ENCODE measurements at regions not wholly inside any gene's neighbourhood (a gene's known extent, or its start where the extent isn't known, plus 50 kb on each side); places are given as distances from the start of the nearest gene placed in this dataset.

- no peak for DNase-seq (ENCODE audit: low read depth)
These were observed 91.0 kb upstream of the GPR26 start for GRCh38 chr10:123575105-123575504.

DNA sequence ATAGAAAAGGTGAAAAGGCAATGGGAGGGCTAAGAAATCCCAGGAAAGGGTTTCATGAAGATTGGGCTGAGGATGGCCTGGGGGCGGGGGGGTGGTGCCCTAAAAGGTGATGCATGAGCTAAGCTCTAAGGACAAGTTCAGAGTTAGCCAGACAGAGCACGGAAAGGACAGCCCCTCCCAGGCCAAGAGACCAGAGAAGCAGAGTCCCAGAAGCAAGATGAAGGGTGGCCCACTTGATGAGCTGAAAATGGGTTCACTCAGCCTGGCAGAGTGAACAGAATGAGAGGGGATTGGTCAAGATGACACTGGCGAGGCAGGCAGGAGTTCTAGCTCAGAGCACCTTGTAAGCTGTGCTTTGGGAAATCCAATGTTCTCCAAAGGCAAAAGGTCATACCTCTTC, 89.4 kb upstream of the GPR26 start:
- DNase-seq (ENCODE audit: low read depth): no peak

- no peak for DNase-seq (ENCODE audit: low read depth)
These were observed 88.2 kb upstream of the GPR26 start for GRCh38 chr10:123577921-123578461.

- no peak for DNase-seq (ENCODE audit: low read depth)
These were observed 87.4 kb upstream of the GPR26 start for GRCh38 chr10:123578721-123579120.

DNA sequence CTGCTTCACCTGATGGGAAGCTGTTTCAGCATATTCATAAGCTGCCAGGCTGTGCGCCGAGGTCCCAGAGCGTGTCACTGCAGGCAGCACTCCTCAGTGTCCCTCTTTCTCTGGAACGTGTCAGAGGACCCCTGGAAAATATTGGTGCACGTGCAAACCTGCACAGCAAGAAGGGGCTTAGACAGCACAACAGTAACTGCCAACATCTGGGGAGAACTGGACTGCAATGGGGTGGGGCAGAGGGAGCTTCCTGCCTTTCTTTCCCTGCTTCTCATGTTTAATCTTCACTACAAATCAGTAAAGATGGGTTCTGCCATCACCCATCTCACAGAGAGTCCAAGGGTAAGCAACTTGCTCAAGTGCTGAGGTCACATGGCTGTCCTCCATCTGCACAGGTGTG, 86.5 kb upstream of the GPR26 start:
- DNase-seq (ENCODE audit: low read depth): no peak

DNA sequence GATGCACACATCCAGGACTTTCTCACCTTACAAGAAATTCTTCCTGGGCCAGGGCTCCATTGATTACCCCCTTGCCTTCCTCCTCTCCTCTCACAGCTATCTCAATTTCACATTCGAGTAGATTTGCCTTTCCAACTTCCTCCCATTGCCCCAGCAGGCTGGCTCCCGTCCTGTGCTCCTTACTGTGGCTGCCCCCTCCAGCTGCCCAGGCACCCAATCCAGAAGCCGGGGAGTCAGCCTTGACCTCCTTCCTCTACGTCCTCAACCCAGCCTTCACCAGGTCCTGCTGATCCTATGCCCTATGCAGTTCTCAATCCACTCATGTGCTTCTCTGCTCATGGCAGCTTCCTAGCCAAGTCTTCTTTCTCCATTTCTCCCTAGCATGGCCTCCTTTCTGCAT, 85.7 kb upstream of the GPR26 start:
- DNase-seq (ENCODE audit: low read depth): no peak

DNA sequence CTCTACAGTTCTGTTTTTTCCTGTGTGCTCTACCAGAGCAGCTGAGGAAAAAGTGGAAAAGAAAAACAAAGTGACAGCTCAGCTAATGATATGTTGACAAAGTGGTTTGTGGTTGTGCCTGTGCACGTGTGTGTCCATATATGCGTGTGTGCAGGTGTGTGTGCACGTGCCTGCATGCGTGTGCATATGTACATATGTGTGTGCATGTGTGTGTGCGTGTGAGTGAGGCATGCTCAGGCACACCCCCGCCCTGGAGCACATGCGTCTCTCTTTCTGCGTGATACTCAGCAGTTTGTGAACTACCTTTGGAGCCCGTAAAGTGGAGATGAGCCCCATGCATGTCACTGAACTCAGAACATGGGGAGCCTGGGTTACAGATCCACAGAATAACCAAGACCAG, 84.5 kb upstream of the GPR26 start:
- DNase-seq (ENCODE audit: low read depth): no peak

DNA sequence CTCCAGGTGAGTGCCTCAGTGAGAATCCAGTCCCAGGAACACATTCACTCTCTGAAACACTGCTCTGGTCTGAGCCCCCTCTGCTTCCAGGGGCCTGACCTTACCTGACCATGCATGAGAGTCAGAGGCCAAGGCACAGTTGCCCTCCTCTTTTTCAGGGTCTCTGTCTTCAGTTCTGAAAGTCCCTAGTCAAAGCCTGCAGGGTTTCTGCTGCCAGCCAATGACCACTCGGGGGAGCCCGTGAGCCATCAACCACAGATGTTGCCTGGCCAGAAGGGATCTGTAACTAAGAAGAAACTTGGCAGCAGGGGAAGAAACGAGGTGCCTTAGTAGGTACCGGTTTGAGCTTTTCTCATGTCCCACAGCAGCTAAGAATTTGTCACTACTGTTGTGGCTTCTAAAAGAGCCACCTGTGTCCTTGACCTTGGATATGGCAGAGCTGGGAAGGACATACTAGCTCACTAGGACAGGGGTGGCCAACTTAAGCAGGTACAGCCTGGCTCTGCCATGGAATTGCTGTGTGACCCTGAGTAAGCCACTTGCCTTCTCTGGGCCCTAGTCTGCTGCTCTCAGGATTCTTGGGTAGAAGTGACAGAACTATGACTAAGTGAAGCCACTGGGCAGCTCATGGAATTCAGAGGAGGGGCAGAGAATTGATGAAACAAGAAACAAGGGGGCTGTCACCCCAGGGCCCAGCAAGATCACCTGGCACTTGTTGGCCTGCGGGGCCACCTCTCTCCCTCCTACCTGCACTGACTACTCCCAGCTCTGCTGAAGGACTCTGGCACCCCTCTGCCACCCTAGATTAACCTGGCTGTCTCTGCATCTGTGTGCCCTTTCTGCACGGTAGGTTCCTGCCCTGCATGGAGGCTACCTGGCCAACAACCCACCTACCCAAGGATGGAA, 83.8 kb upstream of the GPR26 start:
- DNase-seq (ENCODE audit: low read depth): peak; percentile 71

DNA sequence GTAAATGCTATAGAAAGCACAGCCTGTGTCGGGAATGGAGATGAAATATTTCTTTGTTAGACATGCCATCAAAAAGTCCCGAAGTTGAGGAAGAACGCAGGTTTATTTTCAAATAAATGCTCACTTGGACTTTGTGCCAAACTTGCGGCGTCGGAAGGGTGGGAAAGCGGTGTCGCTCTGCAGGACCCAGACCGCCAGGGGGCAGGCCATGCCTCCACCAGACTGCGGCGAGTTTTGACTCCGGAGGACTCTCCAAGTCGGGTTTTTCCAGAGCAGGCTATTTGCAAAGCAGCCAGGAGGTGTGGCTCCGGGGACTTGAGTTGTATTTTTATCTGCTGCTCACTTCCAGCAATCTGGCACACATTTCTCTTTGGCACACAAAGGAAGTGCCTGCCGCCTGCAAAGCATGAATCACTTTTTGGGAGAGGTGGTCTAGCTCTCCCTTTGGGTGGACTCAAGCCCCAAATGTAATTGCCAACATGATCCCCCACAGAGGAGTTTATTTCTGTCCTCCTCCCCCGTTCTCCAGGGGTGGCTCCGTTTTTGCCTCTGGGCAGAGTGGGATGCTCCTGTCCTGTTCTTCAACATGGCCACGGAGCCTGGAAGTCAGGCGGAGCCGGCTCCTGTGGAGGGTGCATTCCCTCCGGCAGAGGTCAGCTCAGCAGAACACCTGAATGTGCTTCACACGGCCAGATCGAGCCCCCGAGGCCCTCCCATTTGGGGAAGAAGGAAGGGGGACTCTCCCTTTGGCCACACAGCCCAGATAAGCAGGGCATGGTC, 82.3 kb upstream of the GPR26 start:
- peak; percentile 81 for DNase-seq (ENCODE audit: low read depth)

DNA sequence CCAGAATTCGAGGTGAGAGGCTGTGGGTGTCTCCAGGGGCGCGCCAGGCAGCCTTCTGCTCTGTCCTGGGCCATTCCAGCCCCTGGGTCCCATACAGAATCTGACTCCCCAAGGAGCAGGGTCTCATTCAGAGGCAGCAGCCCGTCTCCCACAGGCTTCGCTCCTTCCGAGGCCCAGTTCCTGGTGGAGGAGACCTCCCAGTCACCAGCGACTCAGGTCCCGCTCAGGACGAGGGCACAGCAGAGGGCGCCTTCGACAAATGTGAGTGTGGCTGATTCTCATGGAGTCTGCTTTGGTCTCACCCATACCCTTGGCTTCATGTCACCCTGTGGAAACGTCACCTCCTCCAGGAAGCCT, 81.8 kb upstream of the GPR26 start:
- no peak for DNase-seq (ENCODE audit: low read depth)

GRCh38 chr10:123585477-123586445, 80.4 kb upstream of the GPR26 start:
- DNase-seq (ENCODE audit: low read depth): no peak

DNA sequence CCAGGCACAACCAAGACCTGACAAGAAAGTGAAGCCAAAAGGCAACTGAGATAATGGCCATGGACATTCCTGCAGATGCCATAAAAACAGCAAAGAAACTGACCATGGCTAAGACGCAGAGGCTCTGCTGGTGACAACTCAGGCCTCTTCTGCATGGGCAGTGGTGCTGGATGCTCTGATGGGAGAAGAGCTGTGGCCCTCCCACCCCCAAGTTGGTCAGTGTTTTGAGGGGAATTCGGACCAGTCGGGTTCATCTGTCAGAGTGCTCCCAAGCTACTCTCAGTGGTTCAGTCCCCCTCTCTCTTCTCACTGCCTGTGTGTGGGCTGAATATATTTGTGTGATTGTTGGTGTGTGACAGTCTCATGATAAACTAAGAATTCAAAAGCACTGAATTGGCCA, 79.0 kb upstream of the GPR26 start:
- DNase-seq (ENCODE audit: low read depth): no peak

DNA sequence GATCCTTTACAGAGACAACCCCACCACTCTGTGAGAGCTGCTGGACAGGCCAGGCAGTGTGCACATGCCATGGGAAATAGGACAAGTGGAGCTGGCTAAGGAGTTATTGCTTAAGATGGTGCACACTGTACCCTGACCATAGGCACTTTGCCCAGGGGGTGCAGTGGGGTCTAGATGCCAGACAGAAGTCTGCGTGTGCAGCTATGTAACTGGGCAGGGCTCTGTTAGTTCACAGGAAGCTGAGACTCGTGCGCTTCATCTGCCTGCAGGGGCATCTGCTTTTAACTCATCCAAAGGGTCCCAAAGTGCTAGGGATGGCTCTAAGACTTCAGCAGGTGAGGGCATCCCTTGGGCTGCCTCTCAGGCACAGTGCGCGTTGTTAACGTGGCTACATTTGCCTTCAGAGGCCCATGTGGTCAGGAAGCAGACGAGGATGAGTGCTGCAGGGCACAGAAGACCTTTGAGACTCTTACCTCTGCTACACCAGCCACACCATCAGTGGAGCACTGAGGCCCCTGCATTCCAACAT, 77.7 kb upstream of the GPR26 start:
- DNase-seq (ENCODE audit: low read depth): no peak

- DNase-seq (ENCODE audit: low read depth): no peak
These were observed 70.5 kb upstream of the GPR26 start for GRCh38 chr10:123595661-123596060.

DNA sequence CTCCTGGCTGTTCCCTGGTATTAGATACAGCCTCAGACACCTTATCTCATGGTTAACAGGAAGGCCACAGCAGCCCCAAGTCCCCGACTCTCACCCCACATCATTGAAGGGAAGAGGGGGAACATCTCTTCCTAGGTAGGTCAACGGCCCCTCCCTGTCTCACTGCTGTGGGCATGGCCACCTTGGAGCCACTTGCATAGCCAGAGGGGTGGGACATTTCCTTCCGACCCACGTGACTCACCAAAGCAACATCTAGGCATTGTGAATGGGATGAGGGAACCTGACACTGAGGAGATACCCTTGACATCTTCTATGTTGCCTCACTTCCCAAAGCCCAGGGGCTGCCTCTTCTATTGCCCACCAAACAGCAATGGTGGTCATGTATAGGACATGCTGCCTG, 68.5 kb upstream of the GPR26 start:
- DNase-seq (ENCODE audit: low read depth): no peak

- DNase-seq (ENCODE audit: low read depth): no peak
These were observed 66.7 kb upstream of the GPR26 start for GRCh38 chr10:123599366-123599849.

- DNase-seq (ENCODE audit: low read depth): no peak
These were observed 66.0 kb upstream of the GPR26 start for GRCh38 chr10:123600177-123600576.

DNA sequence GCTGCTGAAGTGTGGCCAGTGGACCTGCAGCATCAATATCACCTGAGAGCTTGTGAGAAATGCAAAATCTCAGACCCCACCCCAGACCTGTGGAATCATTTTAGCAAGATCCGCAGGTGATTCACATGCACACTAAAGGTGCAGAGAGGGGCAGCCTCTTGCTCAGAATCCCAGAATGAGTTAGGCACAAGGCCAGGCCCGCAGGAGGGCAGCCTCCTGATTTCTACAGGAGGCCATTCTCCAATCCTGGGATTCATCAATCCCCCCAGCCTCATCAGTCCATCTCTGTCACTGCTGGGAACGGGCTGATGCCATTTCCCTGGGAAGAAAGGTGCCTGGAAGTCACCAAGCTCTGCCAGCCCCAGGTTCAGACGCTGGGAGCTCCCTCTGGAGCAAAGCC, 63.0 kb upstream of the GPR26 start:
- DNase-seq (ENCODE audit: low read depth): no peak

DNA sequence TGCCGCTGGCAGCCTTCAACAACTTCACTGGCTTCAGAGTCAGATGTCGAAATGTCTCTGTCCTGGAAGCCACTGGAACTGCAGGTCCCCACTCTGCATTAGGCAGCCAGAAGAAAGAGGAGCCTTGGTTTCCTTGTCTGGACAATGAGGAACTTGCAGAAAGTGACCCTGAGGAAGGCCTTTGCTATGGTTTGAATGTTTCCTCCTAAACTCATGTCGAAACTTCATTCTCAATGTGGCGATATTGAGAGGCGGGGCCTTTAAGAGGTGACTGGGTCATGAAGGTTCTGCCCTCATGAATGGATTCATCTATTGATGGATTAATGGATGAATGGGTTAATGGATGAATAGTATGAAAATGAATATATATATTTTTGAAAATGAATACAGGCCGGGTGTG, 61.6 kb upstream of the GPR26 start:
- no peak for DNase-seq (ENCODE audit: low read depth)

DNA sequence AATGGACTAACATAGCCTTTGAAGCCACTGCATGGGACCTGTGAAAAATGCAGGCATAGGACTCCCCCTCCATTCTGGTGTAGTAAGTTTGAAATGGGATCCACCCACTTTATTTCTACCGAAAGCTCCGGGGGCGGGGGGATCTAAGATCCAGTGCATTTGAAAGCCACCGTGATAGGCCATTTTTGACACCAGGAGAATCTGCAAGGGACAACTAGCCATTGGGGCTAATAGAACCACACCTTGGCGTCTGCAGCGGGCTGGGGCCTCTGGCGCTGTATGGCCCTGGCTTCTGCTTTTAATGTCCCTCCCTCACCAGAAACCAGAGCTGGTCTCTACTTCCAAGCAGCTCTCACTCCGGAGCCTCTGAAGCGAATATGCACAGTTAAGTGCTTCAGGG, 60.1 kb upstream of the GPR26 start:
- DNase-seq (ENCODE audit: low read depth): no peak

DNA sequence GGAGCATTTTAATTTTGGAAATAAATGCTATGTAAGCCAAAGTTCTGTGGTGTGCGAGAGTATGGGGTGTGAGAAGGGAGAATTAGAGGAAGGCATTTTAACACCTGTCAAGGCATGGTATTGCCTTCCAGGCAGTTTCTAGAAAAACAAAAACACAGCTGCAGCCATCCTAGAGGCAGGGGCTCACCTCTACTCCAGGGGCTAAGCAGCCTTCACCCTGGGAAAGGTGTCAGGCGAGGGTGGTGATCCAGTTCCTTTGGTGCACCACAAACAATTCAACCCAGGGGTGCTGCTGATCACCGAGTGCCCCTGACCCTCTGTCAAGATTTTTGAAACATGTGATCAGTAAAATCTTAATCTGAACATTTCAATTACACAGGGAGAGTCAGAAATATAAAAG, 59.2 kb upstream of the GPR26 start:
- no peak for DNase-seq (ENCODE audit: low read depth)

GRCh38 chr10:123607386-123607785, 58.8 kb upstream of the GPR26 start:
- DNase-seq (ENCODE audit: low read depth): no peak
